ENCODE measurements at regions not wholly inside any gene's neighbourhood (a gene's known extent, or its start where the extent isn't known, plus 50 kb on each side); places are given as distances from the start of the nearest gene placed in this dataset.
"Not testable (repeated sequence)": the region's sequence is repeated elsewhere in the genome, so short reads cannot be mapped to it uniquely, and the experiment has no call there.

DNA sequence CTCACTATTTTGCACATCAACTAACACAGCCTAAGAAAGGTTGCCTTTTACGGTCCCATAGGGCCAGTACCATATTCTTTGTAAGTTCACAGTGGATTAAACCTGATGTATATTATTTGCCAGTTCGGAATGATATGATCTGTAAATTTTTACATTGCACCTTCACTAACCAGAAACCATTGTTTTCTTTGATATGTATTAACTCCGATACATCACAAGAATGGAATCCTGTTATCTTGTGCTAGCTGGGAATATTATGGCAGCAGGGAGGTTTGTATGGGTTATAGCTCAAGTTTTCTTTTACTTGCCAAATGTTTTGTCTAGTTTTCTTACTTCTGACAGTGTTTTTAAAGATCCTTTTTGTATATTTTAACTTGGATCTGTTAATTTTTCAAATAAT lies 51.4 kb upstream of the S1PR1 start:
- DNase-seq, result no peak

- no peak for DNase-seq
Observed at GRCh38 chr1:101183388-101183699, 53.5 kb upstream of the S1PR1 start.

DNA sequence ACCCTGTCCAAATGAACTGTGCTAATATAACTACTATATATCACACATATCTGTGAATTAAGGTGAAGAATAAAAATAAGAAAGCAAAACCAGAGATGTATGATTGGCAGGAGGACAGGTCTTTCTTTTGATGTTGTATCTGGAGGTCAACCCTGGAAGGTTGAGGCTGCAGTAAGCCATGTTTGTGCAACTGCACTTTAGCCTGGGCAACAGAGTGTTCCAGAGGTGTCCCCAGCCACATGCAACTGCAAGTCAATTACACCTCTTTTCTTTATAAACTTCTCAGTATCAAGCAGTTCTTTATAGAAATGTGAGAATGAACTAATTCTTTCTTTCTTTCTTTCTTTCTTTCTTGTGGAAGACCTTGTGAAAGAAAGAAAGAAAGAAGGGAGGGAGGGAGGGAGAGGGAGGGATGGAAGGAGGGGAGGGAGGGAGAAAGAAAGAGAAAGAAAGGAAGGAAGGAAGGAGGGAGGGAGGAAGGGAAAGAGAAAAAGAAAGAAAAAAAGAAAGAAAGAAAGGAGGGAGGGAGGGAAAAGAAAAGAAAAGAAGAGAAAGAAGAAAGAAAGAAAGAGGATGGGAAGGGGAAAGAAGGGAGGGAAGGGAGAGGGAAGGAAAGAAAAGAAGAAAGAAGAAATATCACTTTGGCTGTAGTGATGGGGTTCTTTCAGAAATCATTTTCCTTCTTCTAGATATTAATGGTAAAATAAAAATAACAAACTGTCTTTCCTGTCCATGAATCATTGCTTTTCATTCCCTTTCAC lies 54.0 kb upstream of the S1PR1 start:
- DNase-seq, result no peak

- DNase-seq, result no peak
Observed at GRCh38 chr1:101181930-101182329, 54.9 kb upstream of the S1PR1 start.

GRCh38 chr1:101178688-101179491 lies 57.9 kb upstream of the S1PR1 start:
- DNase-seq, result peak; percentile 95

- DNase-seq, result no peak
Observed at GRCh38 chr1:101178341-101178687, 58.5 kb upstream of the S1PR1 start.

GRCh38 chr1:101175886-101176285 lies 60.9 kb upstream of the S1PR1 start:
- no peak for DNase-seq

- no peak for DNase-seq
Observed at GRCh38 chr1:101175466-101175865, 61.4 kb upstream of the S1PR1 start.

DNA sequence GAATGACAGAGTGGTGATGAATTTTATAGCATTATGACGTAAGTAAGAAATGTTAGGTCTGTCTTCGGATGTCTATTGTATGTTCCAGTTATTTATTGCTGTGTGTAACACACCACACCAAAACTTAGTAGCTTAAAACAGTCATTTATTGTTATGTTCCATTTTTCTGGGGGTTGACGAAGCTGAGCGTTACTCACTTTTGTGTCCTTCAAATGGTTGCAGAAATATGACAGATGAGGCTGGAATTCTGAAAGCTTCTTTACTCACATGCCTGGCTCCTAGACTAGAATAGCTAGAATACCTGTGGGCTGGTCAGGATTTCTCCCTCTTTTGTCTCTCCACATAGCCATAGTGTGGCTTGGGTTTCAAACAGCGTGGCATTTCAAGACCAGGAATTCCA lies 62.1 kb upstream of the S1PR1 start:
- no peak for DNase-seq

- not testable (repeated sequence) for DNase-seq
Observed at GRCh38 chr1:101174298-101174697, 62.5 kb upstream of the S1PR1 start.

GRCh38 chr1:101170506-101171050 lies 66.2 kb upstream of the S1PR1 start:
- DNase-seq, result no peak

DNA sequence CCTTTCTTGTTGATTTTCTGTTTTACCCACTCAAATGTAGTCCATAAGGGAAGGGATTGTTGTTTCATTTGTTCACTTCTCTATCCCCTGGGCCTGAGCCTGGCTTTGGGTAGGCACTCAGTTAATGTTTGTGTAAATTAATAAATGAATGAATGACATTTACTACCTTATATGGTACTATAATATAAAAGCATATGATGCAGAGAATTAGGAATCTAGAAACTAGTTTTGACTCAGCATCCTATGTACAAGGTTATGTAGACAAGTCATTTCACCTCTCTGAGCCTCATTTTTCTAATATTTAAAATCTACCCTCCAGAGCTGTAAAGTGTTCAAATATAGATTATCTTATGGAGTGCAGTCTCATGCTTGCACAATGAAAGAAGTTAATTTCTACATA lies 68.9 kb upstream of the S1PR1 start:
- peak; percentile 75 for DNase-seq

- peak; percentile 22 for DNase-seq
Observed at GRCh38 chr1:101166583-101167120, 70.2 kb upstream of the S1PR1 start.

GRCh38 chr1:101165954-101166353 lies 70.9 kb upstream of the S1PR1 start:
- no peak for DNase-seq

DNA sequence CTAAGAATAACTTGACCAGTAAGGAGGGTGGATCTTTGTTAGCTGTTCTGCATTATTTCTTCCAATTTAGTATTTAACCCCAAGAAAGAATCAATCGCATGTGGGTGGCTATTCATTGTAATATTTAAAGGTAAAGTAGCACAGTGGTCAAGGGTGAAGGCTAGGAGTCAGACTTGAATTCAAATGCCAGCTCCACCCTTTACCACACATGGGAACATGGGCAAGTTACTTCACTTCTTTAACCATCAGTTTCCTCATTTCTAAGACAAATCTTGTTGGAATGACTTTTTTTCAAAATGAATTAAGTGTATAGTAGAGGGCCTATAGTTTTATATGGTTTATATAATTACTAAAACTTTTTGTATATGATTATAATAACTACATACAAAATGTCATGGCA lies 71.3 kb upstream of the S1PR1 start:
- no peak for DNase-seq

DNA sequence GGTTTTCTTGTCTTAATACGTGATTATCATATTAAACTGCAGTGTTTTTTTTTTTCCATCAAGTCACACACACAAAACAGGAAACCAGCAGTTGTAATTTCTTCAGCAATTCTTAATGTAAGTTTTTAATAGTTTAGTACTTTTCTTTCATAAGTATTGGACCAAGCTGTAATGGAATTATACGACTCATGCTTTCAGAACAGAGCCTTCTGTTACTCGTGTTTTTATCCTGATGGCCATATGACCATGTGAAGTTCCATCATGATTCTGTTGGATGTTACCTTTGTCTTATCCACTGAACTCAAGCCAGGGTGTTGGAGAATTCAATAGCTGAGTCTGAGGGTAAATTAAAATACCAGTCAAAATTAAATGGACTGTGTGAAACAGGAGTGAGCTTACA lies 72.0 kb upstream of the S1PR1 start:
- no peak for DNase-seq

DNA sequence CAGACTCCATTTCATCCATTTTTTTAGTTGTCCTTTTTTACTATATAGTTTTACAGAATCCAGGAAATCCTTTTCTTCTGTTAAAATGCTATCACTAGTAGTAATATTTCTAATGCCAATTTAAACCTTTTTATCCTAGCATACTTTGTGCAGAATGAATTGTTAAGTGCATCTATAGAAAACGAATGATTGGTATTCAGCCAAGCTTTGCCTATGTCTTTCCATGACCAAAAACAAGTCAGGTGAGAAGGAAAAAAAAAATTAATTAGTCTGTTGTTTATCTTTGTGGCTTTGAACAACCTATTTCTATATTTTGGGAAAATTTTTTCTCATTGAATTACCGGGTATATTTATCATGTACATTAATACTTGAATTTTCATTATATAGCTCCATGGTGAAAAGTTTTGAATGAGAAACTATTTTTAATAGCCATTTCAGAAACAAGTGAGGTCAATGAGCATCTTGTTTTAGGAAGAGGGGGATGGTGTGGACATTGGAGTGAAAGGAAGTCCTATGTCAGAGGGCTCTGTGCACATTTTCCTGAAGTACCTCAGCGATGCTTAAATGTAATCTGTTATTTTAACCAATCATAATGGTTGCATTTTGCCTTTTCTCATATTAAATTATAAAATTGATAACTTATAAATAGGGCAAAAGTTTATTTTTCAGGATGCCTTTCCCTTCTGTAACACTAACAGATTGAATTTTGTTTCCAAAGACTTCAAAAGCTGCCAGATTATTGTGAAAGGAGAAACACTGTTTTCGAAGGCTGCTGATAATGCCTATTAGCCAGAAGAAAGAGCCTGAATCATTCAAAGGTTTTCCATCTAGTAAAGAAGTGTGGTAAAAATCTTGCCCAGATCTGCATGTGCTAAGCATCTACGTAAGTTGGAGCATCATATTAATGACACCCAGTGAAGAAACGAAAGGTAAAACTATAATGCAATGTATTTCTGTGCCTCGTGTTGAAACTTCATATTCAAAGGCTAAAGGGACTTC lies 73.8 kb upstream of the S1PR1 start:
- DNase-seq, result no peak

DNA sequence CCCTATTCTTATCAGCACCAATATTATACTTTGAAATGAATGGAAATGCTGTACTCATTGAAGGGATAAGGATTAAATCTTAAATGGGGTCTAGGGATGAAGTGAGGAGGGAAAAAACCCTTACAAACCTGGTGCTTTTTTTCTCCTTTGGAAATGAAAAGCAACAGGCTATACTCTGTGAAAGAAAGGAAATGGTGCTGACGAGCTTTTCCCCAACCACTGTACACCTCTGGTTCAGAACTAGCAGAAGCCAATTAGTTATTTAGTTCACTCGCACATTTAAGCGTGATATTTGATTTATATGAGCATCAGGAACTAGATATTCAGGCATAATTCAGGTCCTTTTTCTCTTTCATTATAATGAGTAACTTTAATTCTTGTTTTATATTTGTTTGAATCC lies 74.5 kb upstream of the S1PR1 start:
- no peak for DNase-seq

DNA sequence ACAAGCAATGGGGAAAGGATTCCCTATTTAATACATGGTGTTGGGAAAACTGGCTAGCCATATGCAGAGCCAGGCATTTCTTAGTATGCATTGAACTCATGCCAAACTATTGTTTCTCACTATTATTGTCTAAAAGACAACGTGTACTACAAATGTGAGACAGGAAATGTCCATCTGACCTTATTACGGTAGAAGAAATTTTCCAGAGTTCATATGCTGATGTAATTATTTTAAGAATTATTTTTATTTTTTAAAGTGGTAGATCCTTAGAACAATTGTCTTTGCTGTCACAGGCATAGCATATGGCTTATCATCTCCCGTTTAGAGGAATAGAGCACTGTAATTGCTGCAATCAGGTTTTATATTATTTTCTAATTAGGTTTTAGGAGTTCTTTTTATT lies 75.2 kb upstream of the S1PR1 start:
- no peak for DNase-seq

- no peak for DNase-seq
Observed at GRCh38 chr1:101158424-101158823, 78.4 kb upstream of the S1PR1 start.

GRCh38 chr1:101154547-101154946 lies 82.3 kb upstream of the S1PR1 start:
- DNase-seq, result no peak

DNA sequence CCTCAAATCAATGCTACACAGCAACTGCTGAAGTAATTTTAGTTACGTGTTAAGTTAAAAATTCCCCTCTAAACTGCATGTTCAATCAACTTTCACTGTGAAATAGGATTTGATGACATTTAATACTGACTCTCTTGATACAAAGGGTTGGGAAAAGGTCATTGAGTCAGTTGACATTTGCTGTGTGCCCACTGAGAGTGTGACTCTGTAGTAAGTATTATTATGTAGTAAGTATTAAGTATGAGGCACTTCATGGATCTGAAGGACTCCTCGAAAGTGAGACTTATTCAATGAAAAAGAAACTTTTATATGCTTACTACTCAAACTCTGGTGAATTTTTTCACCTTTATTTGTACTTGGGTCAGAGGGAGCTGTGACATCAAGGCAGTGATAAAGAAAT lies 83.1 kb upstream of the S1PR1 start:
- no peak for DNase-seq

DNA sequence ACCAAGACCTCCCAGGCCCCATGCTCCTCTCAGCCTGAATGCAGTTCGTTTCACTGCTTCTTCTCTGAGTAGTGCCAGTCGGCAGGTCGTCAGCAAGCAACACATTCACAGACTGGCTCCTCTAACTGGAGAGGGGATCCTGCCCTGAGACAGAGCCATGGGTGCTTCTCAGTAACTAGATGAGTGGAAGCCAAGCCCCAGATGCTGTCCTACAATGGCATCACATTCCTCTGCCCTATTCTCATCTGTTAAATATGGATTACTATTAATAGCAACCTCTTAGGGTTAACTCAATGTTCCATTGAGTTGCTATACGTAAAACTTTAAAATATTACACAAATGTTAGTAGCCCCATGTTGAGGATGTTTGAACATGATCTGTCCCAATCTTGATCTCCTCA lies 84.2 kb upstream of the S1PR1 start:
- no peak for DNase-seq

Data from activated CD4-positive, alpha-beta T cell treated with anti-CD3 and anti-CD28 coated beads, Interleukin-10, Interleukin-2, amounts not matched to agents 100 ng/mL and 50 ng/mL, durations not matched to agents 16 hours and 8 hours (primary cell).